Stimulated activated CD4-positive, alpha-beta T cell treated with anti-CD3 and anti-CD28 coated beads, Interleukin-15, amount 100 ng/mL, for 24 hours (primary cell): ENCODE measurements at regions not wholly inside any gene's neighbourhood (a gene's known extent, or its start where the extent isn't known, plus 50 kb on each side); places are given as distances from the start of the nearest gene placed in this dataset.

Source experiments
- DNase-seq: peaks from one replicate; pipeline ENCODE4 v3.0.0-alpha.2; 2020

GRCh38 chr6:18973251-18973650 lies 586.1 kb downstream of the RNF144B start:
- no peak for DNase-seq

GRCh38 chr6:18976091-18976490 lies 588.9 kb downstream of the RNF144B start:
- no peak for DNase-seq

- no peak for DNase-seq
Observed at GRCh38 chr6:18976966-18977365, 589.8 kb downstream of the RNF144B start.

- no peak for DNase-seq
Observed at GRCh38 chr6:18978337-18979128, 591.4 kb downstream of the RNF144B start.

GRCh38 chr6:18985061-18985460 lies 597.9 kb downstream of the RNF144B start:
- no peak for DNase-seq

GRCh38 chr6:18985996-18986395 lies 598.8 kb downstream of the RNF144B start:
- DNase-seq: no peak

- no peak for DNase-seq
Observed at GRCh38 chr6:18988636-18989035, 601.5 kb downstream of the RNF144B start.

- peak; percentile 59 for DNase-seq
Observed at GRCh38 chr6:18990059-18990978, 603.2 kb downstream of the RNF144B start.

- no peak for DNase-seq
Observed at GRCh38 chr6:18997375-18997826, 610.3 kb downstream of the RNF144B start.

GRCh38 chr6:19002976-19003560 lies 615.9 kb downstream of the RNF144B start:
- no peak for DNase-seq

- no peak for DNase-seq
Observed at GRCh38 chr6:19004176-19004575, 617.0 kb downstream of the RNF144B start.

- DNase-seq: no peak
Observed at GRCh38 chr6:19009769-19010168, 622.6 kb downstream of the RNF144B start.

- no peak for DNase-seq
Observed at GRCh38 chr6:19013026-19013705, 626.0 kb downstream of the RNF144B start.

GRCh38 chr6:19024737-19025136 lies 637.6 kb downstream of the RNF144B start:
- no peak for DNase-seq

- no peak for DNase-seq
Observed at GRCh38 chr6:19028201-19028600, 641.1 kb downstream of the RNF144B start.

- DNase-seq: no peak
Observed at GRCh38 chr6:19032591-19033295, 645.6 kb downstream of the RNF144B start.

GRCh38 chr6:19033683-19034082 lies 646.5 kb downstream of the RNF144B start:
- DNase-seq: no peak

GRCh38 chr6:19034986-19035385 lies 647.8 kb downstream of the RNF144B start:
- no peak for DNase-seq

- no peak for DNase-seq
Observed at GRCh38 chr6:19035461-19036195, 648.5 kb downstream of the RNF144B start.

GRCh38 chr6:19036196-19036555 lies 649.0 kb downstream of the RNF144B start:
- DNase-seq: no peak

- DNase-seq: no peak
Observed at GRCh38 chr6:19037607-19038006, 650.5 kb downstream of the RNF144B start.

- DNase-seq: no peak
Observed at GRCh38 chr6:19039287-19039686, 652.1 kb downstream of the RNF144B start.
